GM12892 (cell line): ENCODE measurements at regions not wholly inside any gene's neighbourhood (a gene's known extent, or its start where the extent isn't known, plus 50 kb on each side); places are given as distances from the start of the nearest gene placed in this dataset.

ENCODE experiments used
- POLR2A ChIP-seq: IDR thresholded peaks from 2 replicates; pipeline ENCODE4 v1.6.1; 2011; ENCODE audit warnings: low read depth, low read length, control low read depth
- POLR2AphosphoS5 ChIP-seq: IDR thresholded peaks from 2 replicates; pipeline ENCODE4 v1.6.1; 2011; ENCODE audit warnings: low read depth, low read length, control low read depth
- TAF1 ChIP-seq: IDR thresholded peaks from 2 replicates; pipeline ENCODE4 v1.6.1; 2011; ENCODE audit warnings: low read depth, mild to moderate bottlenecking, control low read depth, low read length, borderline replicate concordance

- no peak for TF ChIP-seq POLR2A
- no peak for TF ChIP-seq POLR2AphosphoS5
- no peak for TF ChIP-seq TAF1
Observed at GRCh38 chr21:36630485-36631206, 68.3 kb upstream of the SIM2 start.
